ENCODE measurements at regions not wholly inside any gene's neighbourhood (a gene's known extent, or its start where the extent isn't known, plus 50 kb on each side); places are given as distances from the start of the nearest gene placed in this dataset.

GRCh38 chr3:175932586-175932985, 1073.5 kb downstream of the NAALADL2 start:
- DNase-seq, result no peak
- no peak overlapping the region for H3K4me3 ChIP-seq
- intact Hi-C loops (cut with DNase I, micrococcal nuclease), result no loop called here
- no peaks in the 10 kb centered on the region for H3K36me3 ChIP-seq (ENCODE audit: low read depth)
- ATAC-seq, result peak; percentile 55
- no peak for TF ChIP-seq CTCF (IDR thresholded peaks at IDR 0.05)
- no peaks in the 10 kb centered on the region for H3K4me1 ChIP-seq (ENCODE audit: low read depth)
- H3K9me3 ChIP-seq, result peaks cover 4% of the 10 kb centered on the region

GRCh38 chr3:175919133-175919532, 1060.0 kb downstream of the NAALADL2 start:
- ATAC-seq, result no peak

GRCh38 chr3:175916191-175916934, 1057.2 kb downstream of the NAALADL2 start:
- no peak overlapping the region for H3K4me3 ChIP-seq
- no peak for TF ChIP-seq CTCF (IDR thresholded peaks at IDR 0.05)
- H3K9me3 ChIP-seq, result peaks cover 9% of the 10 kb centered on the region
- intact Hi-C loops (cut with DNase I, micrococcal nuclease), result no loop called here
- ATAC-seq (no peak), DNase-seq (no peak)
- no peaks in the 10 kb centered on the region for H3K36me3 ChIP-seq (ENCODE audit: low read depth)
- no peaks in the 10 kb centered on the region for H3K4me1 ChIP-seq (ENCODE audit: low read depth)

More at GRCh38 chr3:175919133-175919532, 1060.0 kb downstream of the NAALADL2 start:
- Histone ChIP-seq H3K9me3 (peaks cover 9% of the 10 kb centered on the region), H3K4me1 (ENCODE audit: low read depth) (no peaks in the 10 kb centered on the region), H3K4me3 (no peak overlapping the region), H3K36me3 (ENCODE audit: low read depth) (no peaks in the 10 kb centered on the region)
- TF ChIP-seq CTCF (IDR thresholded peaks at IDR 0.05), result no peak
- DNase-seq, result no peak
- intact Hi-C loops (cut with DNase I, micrococcal nuclease), result no loop called here

- intact Hi-C loops (cut with DNase I, micrococcal nuclease), result no loop called here
- TF ChIP-seq CTCF (IDR thresholded peaks at IDR 0.05), result no peak
- ATAC-seq, result no peak
Measured at GRCh38 chr3:175914785-175915184, 1055.7 kb downstream of the NAALADL2 start.

GRCh38 chr3:175913286-175913685, 1054.2 kb downstream of the NAALADL2 start:
- no peaks in the 10 kb centered on the region for H3K9me3 ChIP-seq
- H3K4me1 ChIP-seq (ENCODE audit: low read depth), result no peaks in the 10 kb centered on the region
- H3K4me3 ChIP-seq, result no peak overlapping the region
- no peaks in the 10 kb centered on the region for H3K36me3 ChIP-seq (ENCODE audit: low read depth)
- no peak for TF ChIP-seq CTCF (IDR thresholded peaks at IDR 0.05)
- intact Hi-C loops (cut with DNase I, micrococcal nuclease), result no loop called here
- ATAC-seq (no peak), DNase-seq (no peak)

More at GRCh38 chr3:175914785-175915184, 1055.7 kb downstream of the NAALADL2 start:
- no peak overlapping the region for H3K4me3 ChIP-seq
- no peaks in the 10 kb centered on the region for H3K4me1 ChIP-seq (ENCODE audit: low read depth)
- no peaks in the 10 kb centered on the region for H3K36me3 ChIP-seq (ENCODE audit: low read depth)
- no peak for DNase-seq
- H3K9me3 ChIP-seq, result peaks cover 9% of the 10 kb centered on the region

All from mucosa of descending colon (tissue), 3 donors.